NCI-H1436 (cell line): ENCODE measurements at regions not wholly inside any gene's neighbourhood (a gene's known extent, or its start where the extent isn't known, plus 50 kb on each side); places are given as distances from the start of the nearest gene placed in this dataset.
A peak's percentile ranks its signal among the peaks of the same experiment; 100 is the strongest.
"Not testable (repeated sequence)": the region's sequence is repeated elsewhere in the genome, so short reads cannot be mapped to it uniquely, and the experiment has no call there.

Experiments
- DNase-seq: peaks from one replicate; lab custom pipeline; 2025; lab: John Stamatoyannopoulos, UW

- DNase-seq, result no peak
Measured at GRCh38 chr17:33901085-33901484, 354.0 kb upstream of the CCL2 start.

GRCh38 chr17:33902901-33903449 is 352.1 kb upstream of the CCL2 start:
- DNase-seq, result no peak

GRCh38 chr17:33904476-33904875 is 350.6 kb upstream of the CCL2 start:
- no peak for DNase-seq

- no peak for DNase-seq
Measured at GRCh38 chr17:33905338-33905800, 349.7 kb upstream of the CCL2 start.

- DNase-seq, result no peak
Measured at GRCh38 chr17:33908363-33909064, 346.6 kb upstream of the CCL2 start.

- no peak for DNase-seq
Measured at GRCh38 chr17:33910200-33910857, 344.8 kb upstream of the CCL2 start.

GRCh38 chr17:33914125-33914524 is 341.0 kb upstream of the CCL2 start:
- no peak for DNase-seq

GRCh38 chr17:33922971-33923370 is 332.1 kb upstream of the CCL2 start:
- DNase-seq, result no peak

- no peak for DNase-seq
Measured at GRCh38 chr17:33924104-33924503, 331.0 kb upstream of the CCL2 start.

- no peak for DNase-seq
Measured at GRCh38 chr17:33925649-33926048, 329.4 kb upstream of the CCL2 start.

GRCh38 chr17:33927732-33928133 is 327.4 kb upstream of the CCL2 start:
- peak; percentile 9 for DNase-seq

GRCh38 chr17:33929181-33929724 is 325.8 kb upstream of the CCL2 start:
- no peak for DNase-seq

- not testable (repeated sequence) for DNase-seq
Measured at GRCh38 chr17:33931148-33931814, 323.8 kb upstream of the CCL2 start.

- DNase-seq, result no peak
Measured at GRCh38 chr17:33932996-33933395, 322.1 kb upstream of the CCL2 start.

- no peak for DNase-seq
Measured at GRCh38 chr17:33933576-33933975, 321.5 kb upstream of the CCL2 start.

- DNase-seq, result no peak
Measured at GRCh38 chr17:33934696-33935095, 320.4 kb upstream of the CCL2 start.

- DNase-seq, result no peak
Measured at GRCh38 chr17:33935822-33936221, 319.3 kb upstream of the CCL2 start.

GRCh38 chr17:33936764-33937163 is 318.3 kb upstream of the CCL2 start:
- no peak for DNase-seq

- DNase-seq, result no peak
Measured at GRCh38 chr17:33939959-33940358, 315.1 kb upstream of the CCL2 start.

- DNase-seq, result no peak
Measured at GRCh38 chr17:33940769-33941370, 314.2 kb upstream of the CCL2 start.

- DNase-seq, result no peak
Measured at GRCh38 chr17:33941744-33942143, 313.3 kb upstream of the CCL2 start.

GRCh38 chr17:33942414-33942813 is 312.7 kb upstream of the CCL2 start:
- no peak for DNase-seq
